ENCODE measurements at regions not wholly inside any gene's neighbourhood (a gene's known extent, or its start where the extent isn't known, plus 50 kb on each side); places are given as distances from the start of the nearest gene placed in this dataset.

GRCh38 chr6:2387445-2387844 lies 142.0 kb upstream of the GMDS start:
- 92% methylated on average over 3 of the region's 3 CpGs for WGBS
- H3K4me1 ChIP-seq (ENCODE audit: insufficient read depth), result no peaks in the 10 kb centered on the region

GRCh38 chr6:2385471-2385983 lies 140.1 kb upstream of the GMDS start:
- no peaks in the 10 kb centered on the region for H3K36me3 ChIP-seq (ENCODE audit: insufficient read depth)
- H3K27ac ChIP-seq (ENCODE audit: low read depth), result no peak overlapping the region
- H3K4me3 ChIP-seq (ENCODE audit: low read depth, low read length), result no peak overlapping the region
- DNase-seq (ENCODE audit: extremely low spot score), result no peak
- H3K4me1 ChIP-seq (ENCODE audit: insufficient read depth), result no peaks in the 10 kb centered on the region
- 70% methylated on average over 9 of the region's 9 CpGs for WGBS

More at GRCh38 chr6:2387445-2387844, 142.0 kb upstream of the GMDS start:
- Histone ChIP-seq H3K36me3 (ENCODE audit: insufficient read depth) (no peaks in the 10 kb centered on the region), H3K4me3 (ENCODE audit: low read depth, low read length) (no peak overlapping the region), H3K27ac (ENCODE audit: low read depth) (no peak overlapping the region)
- DNase-seq (ENCODE audit: extremely low spot score), result no peak

GRCh38 chr6:2384528-2384927 lies 139.1 kb upstream of the GMDS start:
- no peaks in the 10 kb centered on the region for H3K4me1 ChIP-seq (ENCODE audit: insufficient read depth)
- H3K4me3 ChIP-seq (ENCODE audit: low read depth, low read length), result no peak overlapping the region
- no peak overlapping the region for H3K27ac ChIP-seq (ENCODE audit: low read depth)
- 80% methylated on average over 3 of the region's 3 CpGs for WGBS
- no peaks in the 10 kb centered on the region for H3K36me3 ChIP-seq (ENCODE audit: insufficient read depth)
- DNase-seq (ENCODE audit: extremely low spot score), result no peak

- H3K4me3 ChIP-seq (ENCODE audit: low read depth, low read length), result no peak overlapping the region
- 51% methylated on average over 18 of the region's 18 CpGs for WGBS
- H3K4me1 ChIP-seq (ENCODE audit: insufficient read depth), result no peaks in the 10 kb centered on the region
- no peak for DNase-seq (ENCODE audit: extremely low spot score)
- no peaks in the 10 kb centered on the region for H3K36me3 ChIP-seq (ENCODE audit: insufficient read depth)
- H3K27ac ChIP-seq (ENCODE audit: low read depth), result no peak overlapping the region
Measured at GRCh38 chr6:2381872-2382661, 136.7 kb upstream of the GMDS start.

- H3K27ac ChIP-seq (ENCODE audit: low read depth), result no peak overlapping the region
- H3K36me3 ChIP-seq (ENCODE audit: insufficient read depth), result no peaks in the 10 kb centered on the region
- 76% methylated on average over 9 of the region's 9 CpGs for WGBS
- no peaks in the 10 kb centered on the region for H3K4me1 ChIP-seq (ENCODE audit: insufficient read depth)
- DNase-seq (ENCODE audit: extremely low spot score), result no peak
- H3K4me3 ChIP-seq (ENCODE audit: low read depth, low read length), result no peak overlapping the region
Measured at GRCh38 chr6:2378891-2379652, 133.7 kb upstream of the GMDS start.

- Histone ChIP-seq H3K4me3 (ENCODE audit: low read depth, low read length) (no peak overlapping the region), H3K27ac (ENCODE audit: low read depth) (no peak overlapping the region), H3K36me3 (ENCODE audit: insufficient read depth) (no peaks in the 10 kb centered on the region), H3K4me1 (ENCODE audit: insufficient read depth) (no peaks in the 10 kb centered on the region)
- DNase-seq (ENCODE audit: extremely low spot score), result no peak
- 75% methylated on average over 2 of the region's 2 CpGs for WGBS
Measured at GRCh38 chr6:2378046-2378657, 132.7 kb upstream of the GMDS start.

- Histone ChIP-seq H3K27ac (ENCODE audit: low read depth) (no peak overlapping the region), H3K4me1 (ENCODE audit: insufficient read depth) (no peaks in the 10 kb centered on the region), H3K36me3 (ENCODE audit: insufficient read depth) (no peaks in the 10 kb centered on the region), H3K4me3 (ENCODE audit: low read depth, low read length) (no peak overlapping the region)
- no peak for DNase-seq (ENCODE audit: extremely low spot score)
- WGBS, result 47% methylated on average over 19 of the region's 19 CpGs
Measured at GRCh38 chr6:2376429-2377355, 131.3 kb upstream of the GMDS start.

GRCh38 chr6:2375443-2375842 lies 130.0 kb upstream of the GMDS start:
- WGBS, result 89% methylated on average over 17 of the region's 17 CpGs
- Histone ChIP-seq H3K4me3 (ENCODE audit: low read depth, low read length) (no peak overlapping the region), H3K4me1 (ENCODE audit: insufficient read depth) (no peaks in the 10 kb centered on the region), H3K36me3 (ENCODE audit: insufficient read depth) (no peaks in the 10 kb centered on the region), H3K27ac (ENCODE audit: low read depth) (no peak overlapping the region)
- DNase-seq (ENCODE audit: extremely low spot score), result no peak

- WGBS, result 92% methylated on average over 8 of the region's 8 CpGs
- no peak for DNase-seq (ENCODE audit: extremely low spot score)
- Histone ChIP-seq H3K27ac (ENCODE audit: low read depth) (no peak overlapping the region), H3K36me3 (ENCODE audit: insufficient read depth) (no peaks in the 10 kb centered on the region), H3K4me1 (ENCODE audit: insufficient read depth) (no peaks in the 10 kb centered on the region), H3K4me3 (ENCODE audit: low read depth, low read length) (no peak overlapping the region)
Measured at GRCh38 chr6:2369606-2370005, 124.2 kb upstream of the GMDS start.

- no peak overlapping the region for H3K4me3 ChIP-seq (ENCODE audit: low read depth, low read length)
- no peak for DNase-seq (ENCODE audit: extremely low spot score)
- H3K36me3 ChIP-seq (ENCODE audit: insufficient read depth), result no peaks in the 10 kb centered on the region
- H3K4me1 ChIP-seq (ENCODE audit: insufficient read depth), result no peaks in the 10 kb centered on the region
- no peak overlapping the region for H3K27ac ChIP-seq (ENCODE audit: low read depth)
- WGBS, result 39% methylated on average over 3 of the region's 3 CpGs
Measured at GRCh38 chr6:2363211-2363610, 117.8 kb upstream of the GMDS start.

- H3K27ac ChIP-seq (ENCODE audit: low read depth), result no peak overlapping the region
- H3K4me1 ChIP-seq (ENCODE audit: insufficient read depth), result no peaks in the 10 kb centered on the region
- H3K4me3 ChIP-seq (ENCODE audit: low read depth, low read length), result no peak overlapping the region
- H3K36me3 ChIP-seq (ENCODE audit: insufficient read depth), result no peaks in the 10 kb centered on the region
- DNase-seq (ENCODE audit: extremely low spot score), result no peak
- 95% methylated on average over 5 of the region's 5 CpGs for WGBS
Measured at GRCh38 chr6:2361195-2361594, 115.8 kb upstream of the GMDS start.

GRCh38 chr6:2360716-2361115 lies 115.3 kb upstream of the GMDS start:
- 90% methylated on average over 5 of the region's 5 CpGs for WGBS
- DNase-seq (ENCODE audit: extremely low spot score), result no peak
- Histone ChIP-seq H3K27ac (ENCODE audit: low read depth) (no peak overlapping the region), H3K36me3 (ENCODE audit: insufficient read depth) (no peaks in the 10 kb centered on the region), H3K4me1 (ENCODE audit: insufficient read depth) (no peaks in the 10 kb centered on the region), H3K4me3 (ENCODE audit: low read depth, low read length) (no peak overlapping the region)

GRCh38 chr6:2360126-2360525 lies 114.7 kb upstream of the GMDS start:
- Histone ChIP-seq H3K4me3 (ENCODE audit: low read depth, low read length) (no peak overlapping the region), H3K36me3 (ENCODE audit: insufficient read depth) (no peaks in the 10 kb centered on the region), H3K4me1 (ENCODE audit: insufficient read depth) (no peaks in the 10 kb centered on the region), H3K27ac (ENCODE audit: low read depth) (no peak overlapping the region)
- WGBS, result 80% methylated on average over 5 of the region's 5 CpGs
- no peak for DNase-seq (ENCODE audit: extremely low spot score)

Data from urinary bladder (tissue), 3 donors.